ENCODE measurements at regions not wholly inside any gene's neighbourhood (a gene's known extent, or its start where the extent isn't known, plus 50 kb on each side); places are given as distances from the start of the nearest gene placed in this dataset.

DNA sequence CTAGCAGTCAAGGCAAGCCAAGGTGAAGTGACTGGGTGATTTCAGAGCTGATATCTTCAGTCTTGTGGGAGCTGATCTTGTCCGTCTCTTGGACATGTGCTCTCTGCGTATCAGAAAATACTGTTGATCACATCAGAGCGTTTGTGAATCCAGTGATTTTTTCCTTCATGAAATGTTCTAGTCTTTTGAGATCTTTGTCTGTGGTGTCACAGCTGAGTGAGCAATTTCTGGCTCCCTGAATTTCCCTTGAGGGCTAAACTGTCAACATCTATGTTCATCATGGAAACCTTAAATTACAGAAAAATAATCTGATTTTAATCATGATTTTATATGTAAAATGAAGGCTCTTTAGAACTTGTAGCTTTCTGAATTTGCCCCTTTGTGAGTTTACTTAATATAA lies 432.0 kb downstream of the CCDC85A start:
- ATAC-seq (no peak), DNase-seq (no peak)
- no peaks in the 10 kb centered on the region for H3K9me3 ChIP-seq
- no peak overlapping the region for H3K4me3 ChIP-seq
- intact Hi-C loops (cut with DNase I), result no loop called here
- 26% methylated on average over 3 of the region's 3 CpGs for WGBS (ENCODE audit: insufficient coverage, low coverage, low lambda C conversion rate, missing lambda C conversion rate)
- no peak overlapping the region for H3K27ac ChIP-seq
- no peaks in the 10 kb centered on the region for H3K27me3 ChIP-seq
- H3K4me1 ChIP-seq, result no peaks in the 10 kb centered on the region
- TF ChIP-seq POLR2A (IDR thresholded peaks at IDR 0.05), result no peak
- no peaks in the 10 kb centered on the region for H3K36me3 ChIP-seq

DNA sequence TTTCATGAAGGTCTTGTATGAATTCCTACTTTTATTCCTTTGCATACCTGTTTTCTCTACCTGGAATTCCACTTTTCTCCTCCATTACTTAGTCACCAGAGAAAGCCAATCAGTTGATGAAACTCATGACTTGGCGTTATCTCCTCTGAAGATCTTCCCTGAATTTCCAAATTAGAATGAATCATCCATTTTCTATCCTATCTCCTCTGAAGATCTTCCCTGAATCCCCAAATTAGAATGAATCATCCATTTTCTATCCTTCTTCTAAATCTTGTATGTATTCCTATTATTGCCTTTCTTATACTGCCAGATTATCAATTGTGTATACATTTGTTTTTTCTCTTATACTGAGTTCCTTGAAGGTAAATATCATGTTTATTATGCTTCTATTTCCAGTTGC lies 440.4 kb downstream of the CCDC85A start:
- DNase-seq (no peak), ATAC-seq (no peak)
- Histone ChIP-seq H3K27me3 (no peaks in the 10 kb centered on the region), H3K36me3 (no peaks in the 10 kb centered on the region), H3K9me3 (no peaks in the 10 kb centered on the region), H3K27ac (no peak overlapping the region), H3K4me1 (no peaks in the 10 kb centered on the region), H3K4me3 (no peak overlapping the region)
- 77% methylated on average over 1 of the region's 1 CpG for WGBS (ENCODE audit: insufficient coverage, low coverage, low lambda C conversion rate, missing lambda C conversion rate)
- intact Hi-C loops (cut with DNase I), result no loop called here
- no peak for TF ChIP-seq POLR2A (IDR thresholded peaks at IDR 0.05)
- TF ChIP-seq, protein P1, sequence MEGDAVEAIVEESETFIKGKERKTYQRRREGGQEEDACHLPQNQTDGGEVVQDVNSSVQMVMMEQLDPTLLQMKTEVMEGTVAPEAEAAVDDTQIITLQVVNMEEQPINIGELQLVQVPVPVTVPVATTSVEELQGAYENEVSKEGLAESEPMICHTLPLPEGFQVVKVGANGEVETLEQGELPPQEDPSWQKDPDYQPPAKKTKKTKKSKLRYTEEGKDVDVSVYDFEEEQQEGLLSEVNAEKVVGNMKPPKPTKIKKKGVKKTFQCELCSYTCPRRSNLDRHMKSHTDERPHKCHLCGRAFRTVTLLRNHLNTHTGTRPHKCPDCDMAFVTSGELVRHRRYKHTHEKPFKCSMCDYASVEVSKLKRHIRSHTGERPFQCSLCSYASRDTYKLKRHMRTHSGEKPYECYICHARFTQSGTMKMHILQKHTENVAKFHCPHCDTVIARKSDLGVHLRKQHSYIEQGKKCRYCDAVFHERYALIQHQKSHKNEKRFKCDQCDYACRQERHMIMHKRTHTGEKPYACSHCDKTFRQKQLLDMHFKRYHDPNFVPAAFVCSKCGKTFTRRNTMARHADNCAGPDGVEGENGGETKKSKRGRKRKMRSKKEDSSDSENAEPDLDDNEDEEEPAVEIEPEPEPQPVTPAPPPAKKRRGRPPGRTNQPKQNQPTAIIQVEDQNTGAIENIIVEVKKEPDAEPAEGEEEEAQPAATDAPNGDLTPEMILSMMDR (IDR thresholded peaks at IDR 0.05), result no peak

DNA sequence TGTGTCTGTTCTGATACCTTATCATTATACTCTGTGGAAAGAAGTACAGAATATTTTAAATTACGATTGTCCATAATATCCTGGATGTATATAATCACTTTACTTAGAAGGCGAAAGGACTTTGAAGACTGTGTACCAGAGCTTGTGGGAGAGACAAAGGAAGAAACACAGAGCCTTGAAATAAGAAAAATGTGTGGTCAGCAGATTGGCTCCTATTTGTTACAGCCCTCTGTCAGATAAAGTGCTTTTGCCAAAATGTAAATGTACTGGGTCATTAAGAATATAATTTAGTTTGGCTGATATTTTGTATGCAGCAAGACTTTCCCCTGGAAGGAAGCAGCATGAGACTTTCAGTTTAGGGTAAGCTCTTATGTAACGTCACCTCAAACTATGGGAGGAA lies 443.1 kb downstream of the CCDC85A start:
- H3K27me3 ChIP-seq, result no peaks in the 10 kb centered on the region
- DNase-seq, result no peak
- no peaks in the 10 kb centered on the region for H3K4me1 ChIP-seq
- no peaks in the 10 kb centered on the region for H3K36me3 ChIP-seq
- WGBS (ENCODE audit: insufficient coverage, low coverage, low lambda C conversion rate, missing lambda C conversion rate), result 59% methylated on average over 3 of the region's 3 CpGs
- TF ChIP-seq POLR2A (IDR thresholded peaks at IDR 0.05), result no peak
- TF ChIP-seq, protein P1 (IDR thresholded peaks at IDR 0.05), result no peak
- ATAC-seq, result no peak
- H3K4me3 ChIP-seq, result no peak overlapping the region
- H3K27ac ChIP-seq, result no peak overlapping the region
- intact Hi-C loops (cut with DNase I), result no loop called here
- no peaks in the 10 kb centered on the region for H3K9me3 ChIP-seq

DNA sequence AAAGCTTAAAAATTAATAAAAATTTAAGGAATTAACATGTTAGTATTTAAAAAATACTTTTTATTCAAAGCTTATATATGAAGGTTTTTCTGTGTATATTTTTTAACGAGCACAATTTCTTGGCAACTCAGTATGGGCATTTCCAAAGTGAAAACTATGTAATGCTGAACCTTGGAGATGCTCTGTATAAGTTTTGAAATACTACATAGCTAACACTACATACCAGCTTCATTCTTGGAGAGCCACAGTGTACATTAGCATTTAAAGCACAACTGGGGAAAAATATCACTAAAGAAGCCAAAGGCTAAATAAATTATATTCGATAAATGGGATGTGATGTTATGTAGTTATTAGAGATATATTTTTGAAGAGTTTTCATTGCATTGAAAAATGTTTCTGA lies 446.5 kb downstream of the CCDC85A start:
- Histone ChIP-seq H3K4me3 (no peak overlapping the region), H3K27ac (no peak overlapping the region), H3K9me3 (no peaks in the 10 kb centered on the region), H3K36me3 (no peaks in the 10 kb centered on the region), H3K27me3 (no peaks in the 10 kb centered on the region), H3K4me1 (no peaks in the 10 kb centered on the region)
- TF ChIP-seq POLR2A (IDR thresholded peaks at IDR 0.05), result no peak
- TF ChIP-seq, protein P1 (IDR thresholded peaks at IDR 0.05), result no peak
- WGBS (ENCODE audit: insufficient coverage, low coverage, low lambda C conversion rate, missing lambda C conversion rate), result 44% methylated on average over 2 of the region's 2 CpGs
- intact Hi-C loops (cut with DNase I), result no loop called here
- DNase-seq (no peak), ATAC-seq (no peak)

DNA sequence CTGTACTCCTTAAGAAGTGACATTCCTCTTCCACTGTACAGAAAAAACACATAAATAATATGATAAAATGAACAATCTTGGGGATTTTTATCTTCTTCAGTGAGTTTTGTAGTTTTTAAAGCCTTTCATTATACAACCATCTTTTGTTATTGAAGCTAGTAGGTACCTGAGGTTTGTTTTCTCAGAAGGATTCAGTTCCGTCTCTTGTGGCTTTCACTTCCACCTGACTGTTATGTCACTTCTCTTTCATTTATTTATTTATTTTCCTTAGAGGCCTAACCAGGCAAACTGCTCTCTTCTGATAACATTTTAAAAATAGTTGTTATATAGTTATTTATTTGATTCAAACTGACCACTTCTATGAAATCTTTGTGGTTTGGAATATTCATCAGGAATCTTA lies 464.2 kb downstream of the CCDC85A start:
- ATAC-seq, result no peak
- Histone ChIP-seq H3K36me3 (no peaks in the 10 kb centered on the region), H3K27me3 (no peaks in the 10 kb centered on the region), H3K27ac (no peak overlapping the region), H3K4me3 (no peak overlapping the region), H3K9me3 (no peaks in the 10 kb centered on the region), H3K4me1 (no peaks in the 10 kb centered on the region)
- WGBS (ENCODE audit: insufficient coverage, low coverage, low lambda C conversion rate, missing lambda C conversion rate), result 62% methylated on average over 1 of the region's 1 CpG
- no peak for TF ChIP-seq POLR2A (IDR thresholded peaks at IDR 0.05)
- TF ChIP-seq, protein P1 (IDR thresholded peaks at IDR 0.05), result no peak
- intact Hi-C loops (cut with DNase I), result no loop called here
- DNase-seq, result no peak
